Occipital lobe (tissue), 1 donor: ENCODE measurements at regions not wholly inside any gene's neighbourhood (a gene's known extent, or its start where the extent isn't known, plus 50 kb on each side); places are given as distances from the start of the nearest gene placed in this dataset.

Source experiments
- DNase-seq: peaks from one replicate; lab custom pipeline; 2025; lab: John Stamatoyannopoulos, UW

GRCh38 chr7:18153183-18153748, 125.6 kb upstream of the PRPS1L1 start:
- DNase-seq, result no peak

- DNase-seq, result no peak
Measured at GRCh38 chr7:18154726-18155125, 127.1 kb upstream of the PRPS1L1 start.

- no peak for DNase-seq
Measured at GRCh38 chr7:18157233-18157632, 129.6 kb upstream of the PRPS1L1 start.

DNA sequence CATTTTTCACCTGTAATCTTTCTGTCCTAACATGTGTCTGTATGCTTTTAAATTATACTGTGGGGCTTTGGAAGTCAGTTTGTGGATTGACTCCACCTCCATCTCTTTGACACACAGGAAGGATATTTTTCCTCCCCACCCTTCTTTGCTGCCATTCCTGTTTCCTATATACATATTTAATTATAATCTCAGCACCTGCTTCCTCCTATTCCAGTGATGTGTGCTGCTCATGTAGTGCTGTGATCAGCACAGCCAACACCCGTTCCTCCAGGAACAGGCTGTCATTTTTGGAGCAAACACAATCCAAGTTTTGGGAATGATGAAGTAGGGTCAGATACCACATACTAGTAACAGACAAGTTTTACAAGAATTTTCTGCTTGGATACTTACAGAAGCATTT, 135.0 kb upstream of the PRPS1L1 start:
- no peak for DNase-seq

- DNase-seq, result no peak
Measured at GRCh38 chr7:18163091-18163490, 135.4 kb upstream of the PRPS1L1 start.

DNA sequence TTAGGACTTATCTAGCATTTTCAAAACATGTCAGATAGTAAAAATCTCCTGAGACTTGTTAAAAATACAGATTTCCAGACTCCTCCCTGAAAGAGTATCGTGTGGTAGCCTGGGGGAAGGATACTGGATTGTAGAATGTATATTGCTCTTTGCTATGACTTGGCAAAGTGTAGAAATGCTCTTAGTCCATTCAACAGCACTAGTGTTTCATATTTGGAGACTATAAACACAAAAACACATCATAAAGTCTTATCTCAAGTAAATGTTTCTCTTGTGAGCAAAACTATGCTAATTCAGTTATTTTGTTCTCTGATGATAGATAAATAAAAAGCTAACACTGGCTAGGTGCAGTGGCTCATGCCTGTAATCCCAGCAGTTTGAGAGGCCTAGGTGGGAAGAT, 137.5 kb upstream of the PRPS1L1 start:
- DNase-seq, result no peak

GRCh38 chr7:18166002-18166401, 138.4 kb upstream of the PRPS1L1 start:
- DNase-seq, result no peak

- DNase-seq, result no peak
Measured at GRCh38 chr7:18167815-18168214, 140.2 kb upstream of the PRPS1L1 start.

GRCh38 chr7:18174996-18175395, 147.3 kb upstream of the PRPS1L1 start:
- DNase-seq, result no peak

- no peak for DNase-seq
Measured at GRCh38 chr7:18175801-18176450, 148.3 kb upstream of the PRPS1L1 start.

- no peak for DNase-seq
Measured at GRCh38 chr7:18177129-18177814, 149.6 kb upstream of the PRPS1L1 start.

GRCh38 chr7:18177815-18178660, 150.4 kb upstream of the PRPS1L1 start:
- DNase-seq, result no peak

DNA sequence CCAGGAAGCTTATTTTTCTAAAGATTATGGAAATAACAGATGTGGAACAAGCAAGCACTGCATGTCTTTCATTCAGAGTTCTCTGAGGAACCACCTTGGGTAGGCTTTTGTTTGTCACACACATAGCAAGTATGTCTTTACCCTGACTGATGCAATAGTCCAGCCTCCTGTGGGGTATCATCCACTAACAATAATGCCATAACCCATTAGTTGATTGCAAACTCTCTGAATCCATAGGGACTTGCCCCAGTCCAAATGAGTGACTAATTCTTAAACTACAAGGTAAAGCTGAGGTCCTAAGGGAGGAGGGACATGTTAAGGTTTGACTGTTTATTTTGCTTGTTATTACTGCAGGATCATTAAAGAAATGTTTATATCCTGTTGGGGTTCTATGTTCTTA, 151.4 kb upstream of the PRPS1L1 start:
- DNase-seq, result no peak

DNA sequence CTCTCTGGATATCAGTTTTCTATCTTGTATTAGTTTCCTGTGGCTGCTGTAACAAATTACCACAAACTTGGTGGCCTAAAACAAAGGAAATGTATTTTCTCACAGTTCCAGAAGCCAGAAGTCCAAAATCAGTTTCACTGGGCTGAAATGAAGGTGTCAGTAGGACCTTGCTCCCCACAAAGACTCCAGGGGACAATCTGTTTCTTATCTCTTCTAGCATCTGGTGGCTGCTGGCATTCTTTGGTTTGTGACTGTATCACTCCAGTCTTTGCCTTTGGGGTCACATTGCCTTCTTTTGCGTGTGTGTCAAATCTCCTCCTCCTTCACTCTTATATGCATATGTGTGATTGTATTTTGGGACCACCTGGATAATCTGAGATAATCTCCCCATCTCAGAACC, 153.0 kb upstream of the PRPS1L1 start:
- DNase-seq, result no peak

DNA sequence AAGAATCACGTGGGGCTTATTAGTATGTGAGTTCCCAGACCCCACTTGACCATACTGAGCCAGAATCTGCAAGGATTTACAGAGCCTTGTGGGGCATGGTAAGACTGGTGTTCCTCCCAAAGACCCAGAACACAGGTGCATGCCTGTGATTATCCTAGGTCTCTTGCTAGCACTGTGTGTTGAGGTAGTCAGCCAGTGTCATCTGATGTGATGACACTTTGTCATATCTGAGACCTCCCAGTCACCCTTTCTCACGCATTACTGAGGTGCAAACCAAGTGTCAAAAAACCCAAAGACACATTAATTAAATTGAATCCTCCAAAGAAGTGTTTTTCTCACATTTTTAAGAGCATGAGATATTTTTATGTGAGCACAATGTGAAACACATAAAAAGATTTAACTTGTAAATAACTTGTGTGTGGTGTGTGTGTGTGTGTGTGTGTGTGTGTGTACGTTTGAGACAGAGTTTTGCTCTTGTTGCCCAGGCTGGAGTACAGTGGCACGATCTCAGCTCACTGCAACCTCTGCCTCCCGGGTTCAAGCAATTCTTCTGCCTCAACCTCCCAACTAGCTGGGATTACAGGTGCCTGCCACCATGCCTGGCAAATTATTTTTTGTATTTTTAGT, 162.0 kb upstream of the PRPS1L1 start:
- DNase-seq, result no peak

DNA sequence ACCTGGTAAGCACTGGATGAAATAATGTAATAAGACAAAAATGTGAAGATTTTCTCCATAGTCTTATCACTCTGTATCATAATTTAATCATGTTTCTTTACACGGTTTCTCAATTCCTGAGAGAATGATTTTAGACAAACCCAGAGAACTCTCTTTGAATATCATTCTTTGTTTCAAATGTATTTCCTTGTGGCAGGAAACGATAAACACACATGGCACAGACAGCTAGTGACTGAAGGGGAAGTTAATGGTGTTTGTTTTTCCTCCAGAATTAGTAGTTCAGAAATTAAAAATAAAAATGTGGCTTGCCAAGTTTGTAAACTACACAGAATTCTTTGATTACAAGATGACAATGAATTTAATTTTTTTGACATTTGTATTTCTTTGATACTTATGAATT, 163.7 kb upstream of the PRPS1L1 start:
- DNase-seq, result no peak

DNA sequence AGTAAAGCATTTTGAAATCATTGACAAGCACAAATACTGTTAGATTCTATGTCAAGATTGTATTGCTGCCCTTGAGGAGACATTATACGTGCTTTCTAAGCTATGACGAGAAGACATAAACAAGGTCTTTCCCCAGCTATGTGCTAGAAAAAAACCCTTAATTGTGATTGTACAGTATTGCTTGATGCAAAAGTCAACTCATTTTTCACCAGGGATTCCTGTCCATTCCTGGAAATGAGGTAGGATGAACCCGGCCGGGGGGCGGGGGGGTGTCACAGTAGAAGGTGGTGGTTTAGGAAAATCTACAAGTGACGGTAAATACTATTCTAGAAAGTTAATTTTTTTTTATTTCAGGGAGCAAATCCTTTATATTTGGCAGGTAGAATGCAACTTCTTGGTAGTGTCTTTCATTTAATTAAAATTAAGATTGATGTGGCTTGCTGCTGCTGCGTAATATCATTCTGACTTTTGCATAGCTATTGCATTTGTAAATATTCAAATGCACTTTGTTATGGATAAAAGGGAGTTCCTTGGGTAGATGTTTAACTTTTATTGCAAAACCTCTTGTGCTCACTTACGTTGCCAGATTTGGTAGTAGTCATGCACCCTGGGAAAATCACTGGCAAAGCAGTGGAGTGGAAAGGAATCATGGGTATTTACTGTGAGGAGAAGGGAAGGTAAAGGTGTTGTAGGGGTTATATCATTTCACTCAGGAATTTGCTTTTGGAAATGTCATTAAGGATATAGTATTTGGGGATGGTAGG, 164.4 kb upstream of the PRPS1L1 start:
- DNase-seq, result no peak

GRCh38 chr7:18194616-18195015, 167.0 kb upstream of the PRPS1L1 start:
- DNase-seq, result no peak

- DNase-seq, result no peak
Measured at GRCh38 chr7:18196638-18197037, 169.0 kb upstream of the PRPS1L1 start.

GRCh38 chr7:18198868-18199267, 171.2 kb upstream of the PRPS1L1 start:
- DNase-seq, result no peak

DNA sequence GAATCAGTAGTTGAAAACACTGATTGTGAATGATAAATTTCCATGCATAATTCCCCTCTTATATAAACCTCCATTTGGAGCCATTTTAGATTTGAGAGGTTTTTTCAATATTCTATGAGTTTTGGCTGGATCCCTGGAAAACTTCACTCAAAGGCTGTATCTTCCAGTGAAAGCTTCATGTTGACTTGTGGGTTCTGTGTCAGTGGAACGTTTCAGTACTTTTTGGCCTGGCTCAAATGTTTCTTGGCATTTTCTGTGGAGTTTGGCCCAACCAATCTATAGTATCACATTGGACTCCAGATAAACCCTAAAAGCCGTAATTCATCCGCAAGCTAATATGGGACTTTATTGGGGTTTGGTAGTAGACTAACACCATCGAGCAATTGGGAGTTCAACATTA, 172.6 kb upstream of the PRPS1L1 start:
- no peak for DNase-seq
